HL-60/S4 treated with phorbol 12-myristate 13-acetate at 8.2 ng/mL for 4 days and 3 days (cell line): ENCODE measurements at regions not wholly inside any gene's neighbourhood (a gene's known extent, or its start where the extent isn't known, plus 50 kb on each side); places are given as distances from the start of the nearest gene placed in this dataset.

Experiments
- in situ Hi-C: fragments of 300-500 bp; cut with MboI; formaldehyde crosslinking; loops from 2 replicates; pipeline ENCODE4 v1.15.0; 2022; ENCODE audit warnings: low sequenced_read_pairs

GRCh38 chr6:144854654-144855053, 569.5 kb downstream of the UTRN start:
- in situ Hi-C loops = no loop called here

DNA sequence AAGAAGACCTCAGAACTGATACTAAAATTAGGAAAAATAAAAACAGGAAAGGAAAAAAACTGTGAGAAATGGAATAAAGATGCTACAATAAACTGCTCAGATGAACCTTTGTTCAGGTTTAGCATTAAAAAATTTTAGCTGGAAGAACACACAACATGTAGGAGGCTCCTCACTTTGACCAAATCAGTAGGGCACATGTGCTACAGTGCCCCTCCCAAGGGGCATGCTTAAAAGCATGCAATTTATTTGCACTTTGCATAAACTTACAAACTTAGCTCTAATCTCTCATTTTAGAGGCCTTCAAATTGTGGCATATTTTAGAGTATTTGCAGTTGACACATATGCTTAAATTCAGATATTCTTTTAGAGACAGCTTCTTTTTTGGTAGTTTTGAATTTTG, 570.2 kb downstream of the UTRN start:
- in situ Hi-C loops = no loop called here

- in situ Hi-C loops = no loop called here
Measured at GRCh38 chr6:144855812-144856531, 570.8 kb downstream of the UTRN start.

DNA sequence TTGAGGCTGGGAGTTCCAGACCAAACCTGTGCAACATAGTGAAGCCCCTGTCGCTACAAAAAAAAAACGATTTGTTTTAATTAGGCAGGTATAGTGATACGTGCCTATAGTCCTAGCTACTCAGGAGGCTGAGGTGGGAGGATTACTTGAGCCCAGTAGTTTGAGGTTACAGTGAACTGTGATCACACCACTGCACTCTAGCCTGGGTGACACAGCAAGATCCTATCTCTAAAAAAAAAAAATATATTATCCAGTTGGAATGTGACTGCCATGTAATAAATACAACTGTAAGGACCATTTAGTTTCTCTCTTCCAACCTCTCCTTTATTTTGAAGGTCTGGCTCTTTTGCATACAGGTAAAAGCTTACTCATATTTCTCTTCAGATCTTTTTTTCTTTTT, 571.5 kb downstream of the UTRN start:
- in situ Hi-C loops = no loop called here

DNA sequence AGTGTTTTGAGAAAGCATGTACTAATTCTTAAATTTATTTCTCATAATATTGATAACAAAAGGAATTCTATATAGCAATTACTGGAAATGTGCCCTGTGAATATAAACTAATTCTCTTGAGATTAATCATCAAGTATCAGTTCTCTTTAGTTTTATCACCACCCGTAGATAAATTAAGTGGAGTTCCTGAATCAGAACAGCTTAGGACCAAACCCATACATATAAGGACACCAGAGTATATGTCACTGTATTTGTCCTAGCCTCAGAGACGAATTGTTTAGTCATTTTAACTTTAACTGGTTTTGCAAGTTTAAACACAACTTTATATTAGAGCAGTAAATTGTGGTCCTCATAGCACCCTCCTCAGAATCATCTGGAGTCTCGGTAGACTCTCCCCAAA, 572.0 kb downstream of the UTRN start:
- in situ Hi-C loops = no loop called here

- in situ Hi-C loops = no loop called here
Measured at GRCh38 chr6:144862769-144863168, 577.6 kb downstream of the UTRN start.

GRCh38 chr6:144867761-144868160, 582.6 kb downstream of the UTRN start:
- in situ Hi-C loops = no loop called here

DNA sequence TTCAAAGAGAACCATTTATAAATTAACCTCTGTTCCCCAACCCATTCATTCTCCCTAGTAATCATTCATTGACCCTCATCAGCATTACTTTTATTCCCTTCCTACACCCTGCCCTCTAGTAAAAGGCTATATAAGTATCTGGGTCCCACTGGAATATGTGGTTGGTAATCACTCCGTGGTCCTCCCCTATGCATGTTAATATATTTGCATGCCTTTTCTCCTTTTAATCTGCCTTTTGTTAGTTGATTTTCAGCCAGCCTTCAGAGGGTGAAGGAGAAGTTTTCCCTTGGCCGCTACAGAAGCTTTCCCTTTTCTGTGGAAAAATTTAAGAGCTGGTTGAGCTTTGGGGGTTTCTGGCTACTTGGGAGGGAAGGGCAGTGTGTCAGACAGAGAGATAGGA, 585.6 kb downstream of the UTRN start:
- in situ Hi-C loops = no loop called here

DNA sequence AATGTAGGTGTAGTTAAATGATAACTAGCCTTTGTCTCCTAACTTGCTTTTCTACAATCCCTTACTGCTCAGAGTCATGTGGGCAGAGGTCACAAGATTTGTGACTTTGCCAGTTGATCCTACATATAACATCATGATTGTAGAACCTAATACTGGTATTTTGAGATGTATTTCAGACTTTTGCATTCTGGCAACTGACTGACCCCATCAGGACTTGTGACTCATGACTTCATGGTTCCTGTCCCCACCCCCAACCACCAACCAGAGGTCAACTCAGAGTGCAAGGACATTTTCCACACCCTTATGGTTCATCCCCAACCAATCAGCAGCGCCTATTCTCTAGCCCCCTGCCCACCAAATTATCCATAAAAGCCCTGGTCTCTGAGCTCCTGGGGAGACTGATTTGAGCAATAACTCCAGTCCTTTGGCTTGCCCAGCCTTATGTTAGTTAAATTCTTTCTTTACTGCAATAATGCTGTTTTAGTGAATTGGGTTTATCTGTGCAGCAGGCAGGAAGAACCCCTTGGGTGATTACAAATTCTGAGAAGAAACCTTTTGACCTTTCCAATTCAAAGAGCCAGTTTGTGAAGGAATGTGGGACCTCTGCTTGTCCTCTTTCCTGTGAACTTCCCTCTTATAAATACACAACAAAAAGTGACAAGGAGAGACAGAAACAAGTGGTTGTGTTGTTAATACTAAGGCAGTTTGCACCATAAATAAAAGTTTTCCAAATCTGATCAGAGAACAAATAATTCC, 588.7 kb downstream of the UTRN start:
- in situ Hi-C loops = no loop called here

GRCh38 chr6:144876689-144877088, 591.6 kb downstream of the UTRN start:
- in situ Hi-C loops = no loop called here

GRCh38 chr6:144877118-144877517, 592.0 kb downstream of the UTRN start:
- in situ Hi-C loops = no loop called here

- in situ Hi-C loops = no loop called here
Measured at GRCh38 chr6:144878577-144878976, 593.4 kb downstream of the UTRN start.

DNA sequence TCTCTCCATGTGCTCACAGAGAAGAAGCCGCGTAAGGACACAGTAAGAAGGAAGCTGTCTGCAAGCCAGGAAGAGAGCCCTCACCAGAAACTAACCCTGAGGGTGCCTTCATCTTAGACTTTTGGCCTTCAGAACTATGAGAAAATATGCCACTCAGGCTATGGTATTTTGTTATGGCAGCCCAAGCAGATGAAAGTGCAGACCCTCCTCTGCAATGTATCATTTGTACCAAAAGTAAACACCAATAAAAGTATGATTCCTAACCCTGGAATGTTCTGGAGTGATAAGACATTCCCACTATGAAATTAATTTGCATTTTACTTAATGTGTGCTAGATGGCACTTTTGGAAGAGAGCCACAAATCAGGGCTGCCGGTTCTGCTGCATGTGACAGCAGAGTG, 594.3 kb downstream of the UTRN start:
- in situ Hi-C loops = no loop called here

- in situ Hi-C loops = no loop called here
Measured at GRCh38 chr6:144882425-144882824, 597.3 kb downstream of the UTRN start.

DNA sequence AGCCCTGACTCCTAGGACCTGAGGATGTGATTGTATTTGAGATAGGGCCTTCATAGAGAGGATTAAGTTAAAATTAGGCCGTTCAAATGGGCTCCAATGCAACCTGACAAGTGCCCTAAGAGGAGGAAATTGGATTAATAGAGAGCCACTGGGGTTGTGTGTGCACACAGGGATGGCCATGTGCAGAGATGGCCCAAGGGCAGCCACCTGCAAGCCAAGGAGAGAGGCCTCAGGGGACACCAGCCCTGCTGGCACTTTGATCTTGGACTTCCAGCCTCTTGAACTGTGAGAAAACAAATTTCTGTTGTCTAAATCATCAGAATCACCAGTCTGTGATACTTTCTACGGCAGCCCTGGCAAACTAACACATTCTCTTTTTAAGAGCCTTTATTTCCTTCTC, 598.8 kb downstream of the UTRN start:
- in situ Hi-C loops = no loop called here

GRCh38 chr6:144885817-144886216, 600.7 kb downstream of the UTRN start:
- in situ Hi-C loops = no loop called here

- in situ Hi-C loops = no loop called here
Measured at GRCh38 chr6:144886682-144887081, 601.5 kb downstream of the UTRN start.

DNA sequence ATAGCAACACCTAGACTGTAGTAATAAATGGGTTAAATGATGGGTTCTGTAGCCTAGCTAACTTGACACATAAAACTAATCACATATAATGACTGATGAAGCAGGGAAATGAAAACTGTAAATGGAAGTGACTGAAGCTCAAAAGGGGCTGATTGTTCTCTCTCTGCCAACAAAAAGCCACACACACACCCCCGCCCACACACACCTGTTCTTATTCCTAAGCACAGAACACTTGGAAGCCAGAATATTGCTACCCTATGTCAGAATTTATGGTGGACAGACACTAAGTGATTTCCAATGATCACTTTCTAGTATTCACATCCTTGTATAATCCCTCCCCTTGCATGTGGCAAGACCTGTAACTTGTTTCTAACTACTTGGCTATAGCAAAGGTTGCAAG, 603.5 kb downstream of the UTRN start:
- in situ Hi-C loops = no loop called here

DNA sequence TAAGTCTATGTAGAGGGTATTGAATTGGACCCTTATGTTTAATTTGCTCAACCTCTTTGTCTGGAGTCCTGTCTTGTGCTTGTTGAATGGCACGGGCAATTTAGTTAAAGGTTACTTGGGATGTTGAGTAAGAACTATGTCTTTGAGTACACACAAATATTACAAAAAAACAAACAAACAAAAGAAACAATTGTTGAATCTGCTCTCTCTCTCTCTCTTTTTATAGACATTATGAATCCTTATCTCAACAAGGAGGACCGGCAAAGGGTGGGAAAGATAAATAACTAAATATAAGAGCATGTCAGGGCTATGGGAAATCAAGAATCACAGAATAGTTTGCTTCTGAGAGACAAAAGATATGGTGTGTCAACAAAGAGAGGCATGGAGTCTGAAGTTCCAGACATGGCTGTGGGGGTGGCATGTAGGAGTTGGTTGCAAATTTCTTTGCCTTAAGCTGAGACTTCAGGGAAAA, 608.6 kb downstream of the UTRN start:
- in situ Hi-C loops = no loop called here

DNA sequence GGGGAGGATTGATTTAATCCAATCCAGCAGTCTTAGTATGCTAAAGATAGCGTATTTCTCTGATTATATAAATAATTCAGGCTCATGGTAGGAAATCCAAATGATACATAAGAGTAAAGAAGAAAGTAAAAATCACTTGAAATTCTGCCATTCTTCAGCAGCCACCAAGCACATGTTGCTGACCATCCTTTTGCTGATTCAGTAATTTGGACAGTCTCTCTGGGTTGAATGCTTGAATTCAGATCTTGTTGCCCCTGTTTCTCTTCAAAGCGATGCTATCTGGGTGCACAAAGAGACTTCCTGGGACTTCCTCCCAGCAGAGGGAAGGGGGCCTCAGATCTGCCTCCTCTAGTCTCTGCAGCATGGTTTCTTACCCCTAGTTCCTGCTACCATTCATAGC, 609.1 kb downstream of the UTRN start:
- in situ Hi-C loops = no loop called here

- in situ Hi-C loops = no loop called here
Measured at GRCh38 chr6:144895313-144896278, 610.5 kb downstream of the UTRN start.
